LoVo (cell line): ENCODE measurements at regions not wholly inside any gene's neighbourhood (a gene's known extent, or its start where the extent isn't known, plus 50 kb on each side); places are given as distances from the start of the nearest gene placed in this dataset.

Experiments
- DNase-seq: peaks from one replicate; pipeline ENCODE4 v3.0.0-alpha.2; 2016; ENCODE audit warnings: low spot score

DNA sequence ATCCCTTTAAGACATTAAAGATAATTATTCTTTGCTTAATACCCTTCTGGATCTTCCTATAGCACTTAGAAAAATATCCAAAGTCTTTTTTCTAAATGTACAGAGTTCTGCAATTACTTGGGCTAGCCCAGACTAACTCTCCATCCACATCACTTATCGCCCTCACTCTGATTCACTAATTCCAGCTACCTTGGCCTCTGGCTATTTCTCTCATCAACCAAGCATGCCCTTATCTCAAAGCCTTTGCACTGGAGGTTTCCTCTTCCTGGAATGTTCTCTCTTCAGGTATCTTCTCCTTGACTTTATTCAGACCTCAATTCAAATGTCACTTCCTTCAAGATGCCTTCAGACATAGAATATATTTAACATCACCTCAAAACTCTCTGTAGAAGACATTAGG, 345.1 kb upstream of the SMIM31 start:
- DNase-seq = no peak

DNA sequence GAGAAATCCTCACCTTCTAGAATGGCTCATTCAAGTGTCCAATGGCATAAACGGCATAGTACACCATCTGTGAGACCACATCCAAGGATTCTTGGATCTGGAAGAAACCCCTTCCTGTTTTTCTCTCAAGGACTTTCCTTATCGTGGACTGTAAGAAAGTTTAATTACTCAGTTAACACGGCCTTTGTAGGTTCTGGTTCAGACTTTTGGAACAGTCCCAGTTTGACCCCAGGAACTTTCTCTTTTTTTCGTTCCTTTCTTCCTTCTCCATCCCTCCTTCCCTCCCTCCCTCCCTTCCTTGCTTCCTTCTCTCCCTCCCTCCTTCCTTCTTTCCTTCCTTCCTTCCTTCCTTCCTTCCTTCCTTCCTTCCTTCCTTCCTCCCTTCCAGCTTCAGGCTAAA, 343.5 kb upstream of the SMIM31 start:
- DNase-seq = no peak

GRCh38 chr4:164412246-164412645, 341.7 kb upstream of the SMIM31 start:
- no peak for DNase-seq

DNA sequence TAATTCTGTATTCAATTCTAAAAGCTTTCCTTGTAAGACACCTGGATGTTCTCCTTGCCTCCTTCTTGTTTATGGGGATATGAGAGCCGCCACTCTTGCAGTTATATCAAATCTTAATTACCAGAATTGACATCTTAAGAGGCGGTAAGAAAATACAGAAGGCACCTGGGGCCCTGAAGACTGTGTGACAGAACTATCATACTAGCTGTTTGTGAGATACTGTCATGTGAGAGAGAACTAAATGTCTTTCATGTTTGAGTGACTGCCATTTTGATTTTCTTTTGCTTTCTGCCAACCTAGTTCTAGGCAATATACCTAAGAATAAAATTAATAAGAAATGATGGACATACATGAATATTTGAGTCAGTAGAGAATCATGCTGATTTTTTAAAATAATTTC, 340.2 kb upstream of the SMIM31 start:
- DNase-seq = no peak

- DNase-seq = no peak
Observed at GRCh38 chr4:164423819-164424218, 330.1 kb upstream of the SMIM31 start.

GRCh38 chr4:164424846-164425245, 329.1 kb upstream of the SMIM31 start:
- no peak for DNase-seq

DNA sequence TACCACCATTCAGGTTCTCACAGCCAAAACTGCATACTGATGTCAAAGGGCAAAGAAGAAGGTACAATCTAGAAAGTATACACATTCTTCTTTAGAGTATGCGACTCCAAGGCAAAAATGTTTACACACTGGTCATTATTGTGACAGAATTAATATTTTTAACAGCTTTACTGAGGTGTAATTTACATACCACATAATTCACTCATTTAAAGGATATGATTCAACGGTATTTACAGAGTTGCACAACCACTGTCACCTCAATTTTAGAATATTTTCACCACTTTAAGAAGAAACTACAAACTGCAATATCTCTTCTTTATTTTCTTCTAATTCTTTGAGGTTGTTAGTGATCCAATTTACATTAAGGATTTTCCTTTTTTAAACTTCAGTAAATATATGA, 325.4 kb upstream of the SMIM31 start:
- no peak for DNase-seq

- no peak for DNase-seq
Observed at GRCh38 chr4:164438321-164438720, 315.6 kb upstream of the SMIM31 start.

DNA sequence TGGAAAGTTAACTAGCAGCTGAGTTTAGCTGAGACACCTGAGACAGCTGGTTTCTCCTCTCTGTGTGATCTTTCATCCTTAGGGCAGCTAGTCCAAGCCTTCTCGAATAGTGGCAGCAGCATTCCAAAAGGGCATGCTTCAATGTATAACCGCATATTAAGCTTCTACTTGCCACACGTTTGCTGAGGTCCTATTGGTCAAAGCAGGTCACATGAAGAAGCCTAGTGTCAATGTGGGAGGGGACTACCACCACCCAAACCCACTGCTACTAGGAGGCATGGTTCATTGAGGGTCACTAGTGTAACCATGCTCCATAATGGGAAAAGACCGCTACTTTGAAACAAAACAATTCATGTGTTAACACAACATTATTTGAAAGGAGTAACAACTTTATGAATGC, 314.9 kb upstream of the SMIM31 start:
- DNase-seq = no peak

- DNase-seq = no peak
Observed at GRCh38 chr4:164440199-164440598, 313.7 kb upstream of the SMIM31 start.

- DNase-seq = no peak
Observed at GRCh38 chr4:164441109-164441508, 312.8 kb upstream of the SMIM31 start.

- DNase-seq = no peak
Observed at GRCh38 chr4:164442180-164442579, 311.8 kb upstream of the SMIM31 start.

- DNase-seq = no peak
Observed at GRCh38 chr4:164446516-164446915, 307.4 kb upstream of the SMIM31 start.

GRCh38 chr4:164461901-164462300, 292.0 kb upstream of the SMIM31 start:
- no peak for DNase-seq

- DNase-seq = no peak
Observed at GRCh38 chr4:164462471-164462870, 291.5 kb upstream of the SMIM31 start.

DNA sequence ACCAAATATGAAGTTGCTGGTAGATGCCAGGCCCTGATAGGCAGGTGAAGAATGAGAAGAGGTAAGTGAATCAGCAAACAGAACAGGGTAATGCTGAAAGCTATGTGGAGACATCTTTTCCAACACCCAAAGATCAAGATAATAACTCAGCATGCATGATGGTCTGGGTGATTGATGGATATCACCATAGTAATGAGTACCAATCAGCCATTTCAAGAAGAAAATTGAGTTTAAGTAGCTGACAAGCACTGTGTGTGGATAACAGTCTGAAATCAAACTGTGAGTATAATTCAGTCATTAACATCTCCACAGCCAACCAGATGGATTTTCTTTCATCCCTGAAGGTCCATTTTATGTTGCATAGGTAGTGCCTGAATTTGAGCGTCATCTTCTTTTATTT, 289.6 kb upstream of the SMIM31 start:
- no peak for DNase-seq

GRCh38 chr4:164467493-164467892, 286.4 kb upstream of the SMIM31 start:
- no peak for DNase-seq

DNA sequence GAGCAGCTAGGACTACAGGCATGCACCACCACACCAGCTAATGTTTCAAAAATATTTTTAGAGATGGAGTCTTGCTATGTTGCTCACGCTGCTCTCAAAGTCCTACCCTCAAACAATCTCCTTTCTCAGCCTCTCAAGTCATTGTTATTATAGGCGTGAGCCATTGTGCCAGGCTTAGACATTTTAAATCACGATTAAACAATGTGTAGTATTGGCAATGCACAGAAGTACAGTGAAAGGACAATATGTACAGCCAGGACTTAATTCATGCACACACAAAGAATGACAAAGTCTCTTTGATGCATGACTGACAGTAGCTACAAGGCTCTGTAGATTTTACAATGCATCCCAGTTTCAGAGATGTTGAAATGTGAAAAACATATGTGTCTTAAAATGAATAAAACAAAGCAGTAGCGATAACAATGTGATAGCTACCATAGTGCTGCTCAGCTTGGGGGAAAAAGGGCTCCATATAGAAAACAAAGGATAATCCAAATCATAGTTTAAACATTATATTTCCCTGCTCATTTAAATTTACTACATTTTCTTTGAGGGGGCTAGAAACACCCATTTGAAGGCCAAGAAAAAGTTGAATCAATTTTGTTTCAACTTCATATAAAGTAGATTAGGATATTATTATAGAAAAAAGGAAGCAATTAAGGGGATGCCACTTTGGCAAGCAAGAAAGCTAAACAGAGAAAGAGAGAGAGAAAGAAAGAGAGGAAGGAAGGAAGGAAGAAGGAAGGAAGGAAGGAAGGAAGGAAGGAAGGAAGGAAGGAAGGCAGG, 272.4 kb upstream of the SMIM31 start:
- no peak for DNase-seq

- no peak for DNase-seq
Observed at GRCh38 chr4:164482092-164482404, 271.9 kb upstream of the SMIM31 start.

DNA sequence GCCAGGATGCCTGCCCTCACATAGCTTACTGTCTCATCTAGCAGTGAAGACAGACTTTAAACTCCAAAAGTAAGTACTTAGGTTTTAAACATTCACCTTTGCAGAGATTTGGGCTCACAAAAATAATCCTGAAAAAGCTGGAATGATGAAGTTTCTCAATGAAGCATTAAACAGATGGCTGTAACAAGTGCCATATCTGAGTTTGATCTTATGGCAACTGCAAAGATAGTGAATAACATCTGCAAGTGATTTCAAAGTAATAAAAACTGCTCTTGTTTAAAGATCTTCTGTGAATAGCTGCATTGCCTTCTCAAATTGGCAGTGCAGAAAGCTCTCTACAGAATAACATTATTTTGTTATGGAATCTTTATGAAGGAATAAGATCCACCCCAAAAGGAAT, 271.2 kb upstream of the SMIM31 start:
- DNase-seq = no peak

- DNase-seq = no peak
Observed at GRCh38 chr4:164483711-164484110, 270.2 kb upstream of the SMIM31 start.

GRCh38 chr4:164484551-164484950, 269.4 kb upstream of the SMIM31 start:
- no peak for DNase-seq

DNA sequence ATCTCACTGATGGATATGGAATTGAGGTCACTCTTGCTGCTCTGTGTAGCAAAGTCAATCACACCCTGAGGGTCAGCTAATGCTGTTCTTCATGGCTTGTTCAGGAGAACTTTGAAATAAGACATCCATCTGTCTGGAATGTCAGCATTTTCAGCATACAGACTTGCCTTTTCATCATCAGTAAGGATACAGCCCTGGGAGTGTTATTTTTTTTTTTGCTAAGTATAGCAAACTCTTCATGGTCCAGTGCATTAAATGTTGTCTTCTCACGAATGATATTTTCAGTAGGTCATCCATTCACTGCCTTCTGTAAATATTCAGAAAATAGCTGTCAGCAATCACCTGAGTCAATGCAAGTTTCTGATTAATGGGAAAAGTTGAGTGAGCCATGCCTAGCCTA, 268.8 kb upstream of the SMIM31 start:
- no peak for DNase-seq

- DNase-seq = no peak
Observed at GRCh38 chr4:164488114-164488513, 265.8 kb upstream of the SMIM31 start.

- DNase-seq = no peak
Observed at GRCh38 chr4:164501074-164501473, 252.9 kb upstream of the SMIM31 start.
